Tibial nerve (tissue), 4 donors: ENCODE measurements at regions not wholly inside any gene's neighbourhood (a gene's known extent, or its start where the extent isn't known, plus 50 kb on each side); places are given as distances from the start of the nearest gene placed in this dataset.

Experiments used
- EP300 ChIP-seq, 2 donors: sonication (generic); formaldehyde crosslinking; IDR thresholded peaks; one replicate each; pipeline ENCODE4 v1.6.1; 2017; ENCODE audit warnings: antibody characterized with exemption in 2 of 2, mild to moderate bottlenecking in 1 of 2
- POLR2A ChIP-seq, 2 donors: fragments of 450-650 bp; IDR thresholded peaks; one replicate each; pipeline ENCODE4 v1.6.1; 2017; ENCODE audit warnings: antibody characterized with exemption in 2 of 2, mild to moderate bottlenecking in 2 of 2, moderate library complexity in 2 of 2
- TF ChIP-seq, protein P1 (sequence below), 5 experiments: fragments of 200-600 bp in 3 of 5; fragments of 450-650 bp in 2 of 5; sonication (generic) in 3 of 5; IDR thresholded peaks; one replicate each; pipeline ENCODE4 v1.5.1; 2016 to 2019; ENCODE audit warnings: antibody characterized with exemption in 5 of 5, mild to moderate bottlenecking in 3 of 5, moderate library complexity in 2 of 5

DNA sequence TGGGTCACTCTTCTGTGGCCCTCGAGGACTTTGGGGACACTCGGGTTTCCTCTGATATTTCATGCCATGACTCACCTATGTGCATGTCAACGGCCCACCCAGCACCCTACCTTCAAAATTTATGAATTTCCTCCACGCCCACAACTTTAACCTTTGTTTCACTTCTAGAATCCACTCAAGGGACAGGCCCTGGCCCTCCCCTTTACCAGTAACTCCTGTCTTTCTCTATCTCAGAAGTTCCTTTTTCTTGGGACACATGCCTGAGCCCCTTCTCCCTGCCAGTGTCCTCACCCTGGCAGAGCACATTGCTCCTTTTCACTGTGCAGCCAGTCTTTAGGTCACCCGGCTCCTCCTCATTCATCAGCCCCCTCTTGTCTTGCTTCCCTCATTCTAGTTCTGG, 282.5 kb upstream of the KLF6 start:
- TF ChIP-seq POLR2A (IDR thresholded peaks at IDR 0.05) (no peak), EP300 (IDR thresholded peaks at IDR 0.05) (no peak)
- TF ChIP-seq, protein P1, sequence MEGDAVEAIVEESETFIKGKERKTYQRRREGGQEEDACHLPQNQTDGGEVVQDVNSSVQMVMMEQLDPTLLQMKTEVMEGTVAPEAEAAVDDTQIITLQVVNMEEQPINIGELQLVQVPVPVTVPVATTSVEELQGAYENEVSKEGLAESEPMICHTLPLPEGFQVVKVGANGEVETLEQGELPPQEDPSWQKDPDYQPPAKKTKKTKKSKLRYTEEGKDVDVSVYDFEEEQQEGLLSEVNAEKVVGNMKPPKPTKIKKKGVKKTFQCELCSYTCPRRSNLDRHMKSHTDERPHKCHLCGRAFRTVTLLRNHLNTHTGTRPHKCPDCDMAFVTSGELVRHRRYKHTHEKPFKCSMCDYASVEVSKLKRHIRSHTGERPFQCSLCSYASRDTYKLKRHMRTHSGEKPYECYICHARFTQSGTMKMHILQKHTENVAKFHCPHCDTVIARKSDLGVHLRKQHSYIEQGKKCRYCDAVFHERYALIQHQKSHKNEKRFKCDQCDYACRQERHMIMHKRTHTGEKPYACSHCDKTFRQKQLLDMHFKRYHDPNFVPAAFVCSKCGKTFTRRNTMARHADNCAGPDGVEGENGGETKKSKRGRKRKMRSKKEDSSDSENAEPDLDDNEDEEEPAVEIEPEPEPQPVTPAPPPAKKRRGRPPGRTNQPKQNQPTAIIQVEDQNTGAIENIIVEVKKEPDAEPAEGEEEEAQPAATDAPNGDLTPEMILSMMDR (IDR thresholded peaks at IDR 0.05): no peak
